Stimulated activated CD4-positive, alpha-beta T cell treated with anti-CD3 and anti-CD28 coated beads, Interleukin-15, amount 100 ng/mL, for 48 hours (primary cell): ENCODE measurements at regions not wholly inside any gene's neighbourhood (a gene's known extent, or its start where the extent isn't known, plus 50 kb on each side); places are given as distances from the start of the nearest gene placed in this dataset.
"Not testable (repeated sequence)": the region's sequence is repeated elsewhere in the genome, so short reads cannot be mapped to it uniquely, and the experiment has no call there.

ENCODE experiments used
- DNase-seq, 2 donors: peaks; one replicate each; pipeline ENCODE4 v3.0.0-alpha.2; 2020; ENCODE audit warnings: low read depth in 2 of 2

DNA sequence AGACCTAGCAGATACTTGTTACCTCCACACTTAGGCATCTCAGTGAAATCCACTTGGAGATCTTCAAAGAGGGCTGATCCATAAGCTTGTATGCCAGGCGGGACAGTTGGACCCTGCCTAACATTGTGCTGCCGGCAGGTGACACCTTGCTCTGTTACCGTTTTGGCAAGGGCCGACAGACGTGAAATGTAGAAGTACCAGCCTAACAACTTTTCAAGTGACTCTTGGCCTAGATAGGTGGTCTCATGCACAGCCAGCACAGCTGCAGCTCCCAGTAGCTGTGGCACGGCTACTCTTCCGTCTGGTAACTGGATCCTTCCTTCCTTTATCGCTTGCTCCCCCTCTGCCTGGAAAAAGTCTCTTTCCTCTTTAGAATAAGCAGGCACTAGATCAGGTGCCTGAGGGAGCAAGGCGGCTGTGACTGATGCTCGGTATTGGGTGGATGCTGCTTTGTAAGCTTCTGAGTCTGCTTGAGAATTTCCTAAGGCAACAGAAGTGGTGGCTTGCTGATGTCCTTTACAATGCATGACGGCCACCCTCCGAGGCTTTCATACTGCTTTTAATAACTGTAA is 713.5 kb downstream of the AMY1C start:
- no peak for DNase-seq

GRCh38 chr1:104466068-104466467 is 716.4 kb downstream of the AMY1C start:
- DNase-seq = no peak

DNA sequence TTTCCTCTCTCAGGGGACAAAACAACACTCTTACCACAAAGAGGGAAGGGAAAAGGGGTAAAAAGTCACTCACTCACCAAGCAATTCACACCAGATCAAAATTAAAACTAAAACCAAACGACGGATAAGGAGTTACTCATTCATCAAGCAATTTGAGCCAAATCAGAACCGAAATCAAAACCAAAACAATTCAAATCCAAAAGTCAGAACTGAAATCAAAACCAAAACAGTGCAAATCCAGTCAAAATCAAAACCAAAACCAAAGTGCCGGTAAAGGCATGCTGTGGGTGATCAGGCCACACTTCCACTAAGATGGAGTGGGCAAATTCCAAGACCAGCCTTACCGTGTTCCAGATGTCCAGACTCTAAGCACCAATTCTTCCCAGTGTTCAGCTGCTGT is 717.9 kb downstream of the AMY1C start:
- DNase-seq = no peak

GRCh38 chr1:104468282-104468681 is 718.6 kb downstream of the AMY1C start:
- DNase-seq = no peak

DNA sequence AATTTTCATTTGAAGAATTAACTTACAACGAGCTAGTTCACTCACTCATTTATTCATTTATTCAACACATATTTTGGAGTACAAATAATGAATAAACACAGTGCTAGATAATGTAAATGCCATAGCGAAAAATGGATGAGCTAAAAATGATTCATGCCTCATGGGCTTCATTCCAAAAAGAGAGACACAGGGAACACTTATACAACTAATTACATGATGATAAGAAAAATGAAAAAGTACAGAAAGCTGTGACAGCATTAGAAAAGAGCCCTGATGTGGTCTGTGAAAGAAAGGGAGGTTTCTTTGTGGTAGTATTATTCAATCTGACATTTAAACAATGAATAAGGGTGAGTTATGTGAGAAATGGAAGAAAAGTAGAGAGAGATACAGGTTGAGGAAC is 726.4 kb downstream of the AMY1C start:
- no peak for DNase-seq

DNA sequence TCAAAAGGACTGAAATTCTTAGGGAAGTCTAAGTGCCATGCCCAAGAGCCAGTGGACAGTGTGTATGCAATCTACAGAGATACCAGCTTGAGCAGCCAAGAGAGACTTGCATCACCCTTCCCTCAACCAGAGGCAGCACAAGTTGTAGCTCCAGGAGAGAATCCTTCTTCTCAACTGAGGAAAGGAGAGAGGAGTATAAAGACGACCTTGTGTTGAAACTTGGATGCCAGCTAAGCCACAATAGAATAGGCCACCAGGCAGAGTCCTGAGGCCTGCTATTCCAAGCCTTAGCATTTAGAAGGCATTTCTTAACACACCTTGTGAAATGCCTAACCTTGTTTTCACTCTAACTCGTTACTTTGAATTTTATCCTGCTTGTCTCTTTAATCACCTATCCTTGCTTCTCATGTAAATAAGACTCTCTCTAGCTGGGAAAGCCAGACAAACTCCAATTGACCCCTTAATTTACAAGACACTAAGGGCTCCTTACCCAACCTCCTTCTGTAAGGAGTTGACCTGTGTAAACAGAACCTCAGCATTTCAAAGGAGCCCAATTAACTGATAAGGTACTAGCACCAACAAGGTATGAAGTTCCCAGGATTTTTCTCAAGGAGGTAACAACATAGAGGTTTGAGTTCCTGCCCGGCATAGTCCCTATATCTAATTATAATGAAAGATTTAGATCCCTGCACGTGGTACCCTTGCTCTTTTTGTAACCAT is 738.8 kb downstream of the AMY1C start:
- no peak for DNase-seq

GRCh38 chr1:104526158-104526795 is 776.6 kb downstream of the AMY1C start:
- no peak for DNase-seq

GRCh38 chr1:104531990-104532389 is 782.3 kb downstream of the AMY1C start:
- DNase-seq = no peak

- DNase-seq = no peak
These were observed 824.9 kb downstream of the AMY1C start for GRCh38 chr1:104574620-104575019.

DNA sequence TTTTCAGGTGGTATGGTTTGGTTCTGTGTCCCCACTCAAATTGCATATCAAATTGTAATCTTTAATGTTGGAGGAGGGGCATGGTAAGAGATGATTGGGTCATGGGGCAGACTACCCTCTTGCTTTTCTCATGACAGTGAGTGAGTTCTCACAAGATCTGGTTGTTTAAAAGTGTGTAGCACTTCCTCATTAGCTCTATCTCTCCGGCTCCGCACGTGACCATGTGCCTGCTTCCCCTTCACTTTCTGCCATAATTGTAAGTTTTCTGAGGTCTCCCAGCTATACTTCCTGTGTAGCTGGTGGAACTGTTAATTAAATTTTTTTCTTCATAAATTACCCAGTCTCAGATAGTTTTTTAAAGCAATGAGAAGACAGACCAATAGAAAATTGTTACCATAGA is 843.2 kb downstream of the AMY1C start:
- no peak for DNase-seq

DNA sequence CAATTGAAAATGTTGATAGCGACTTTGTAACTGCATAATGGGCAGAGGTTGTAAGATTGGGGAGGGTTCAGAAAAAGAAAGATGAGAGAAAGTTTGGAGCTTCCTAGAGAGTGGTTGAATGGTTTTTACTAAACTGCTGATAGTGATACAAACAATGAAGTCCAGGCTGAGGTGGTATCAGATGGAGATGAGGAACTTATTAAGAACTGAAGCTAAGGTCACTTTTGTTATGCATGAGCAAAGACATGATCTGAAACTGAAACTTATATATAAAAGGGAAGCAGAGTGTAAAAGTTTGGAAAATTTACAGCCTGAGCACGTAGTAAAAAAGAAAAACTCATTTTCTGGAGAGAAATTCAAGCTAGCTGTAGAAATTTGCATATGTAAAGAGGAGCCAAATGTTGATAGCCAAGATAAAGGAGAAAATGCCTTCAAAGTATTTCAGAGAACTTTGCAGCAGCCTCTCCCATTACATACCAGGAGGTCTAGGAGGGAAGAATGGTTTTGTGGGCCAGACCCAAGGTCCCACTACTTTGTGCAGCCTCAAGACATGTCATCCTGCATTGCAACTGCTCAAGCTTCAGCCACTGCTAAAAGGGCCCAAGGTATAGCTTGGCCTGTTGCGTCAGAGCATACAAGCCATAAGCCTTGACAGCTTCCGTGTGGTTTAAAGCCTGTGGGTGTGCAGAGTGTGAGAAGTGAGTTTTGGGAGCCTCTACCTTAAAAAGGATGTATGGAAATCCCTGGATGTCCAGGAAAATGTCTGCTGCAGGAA is 843.9 kb downstream of the AMY1C start:
- DNase-seq = no peak

DNA sequence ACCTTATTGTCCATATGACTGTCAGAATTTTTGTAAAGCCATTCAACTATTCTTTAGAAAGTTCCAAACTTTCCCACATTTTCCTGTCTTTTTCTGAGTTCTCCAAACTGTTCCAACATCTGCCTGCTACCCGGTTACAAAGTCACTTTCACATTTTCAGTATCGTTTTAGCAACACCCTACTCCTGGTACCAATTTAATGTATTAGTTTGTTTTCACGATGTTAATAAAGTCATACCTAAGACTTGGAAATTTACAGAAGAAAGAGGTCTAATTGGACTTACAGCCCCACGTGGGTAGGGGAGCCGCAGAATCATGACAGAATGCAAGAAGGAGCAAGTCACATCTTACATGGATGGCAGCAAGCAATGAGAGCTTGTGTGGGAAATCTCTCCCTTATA is 867.8 kb downstream of the AMY1C start:
- DNase-seq = no peak

- no peak for DNase-seq
These were observed 871.5 kb downstream of the AMY1C start for GRCh38 chr1:104621221-104621620.

DNA sequence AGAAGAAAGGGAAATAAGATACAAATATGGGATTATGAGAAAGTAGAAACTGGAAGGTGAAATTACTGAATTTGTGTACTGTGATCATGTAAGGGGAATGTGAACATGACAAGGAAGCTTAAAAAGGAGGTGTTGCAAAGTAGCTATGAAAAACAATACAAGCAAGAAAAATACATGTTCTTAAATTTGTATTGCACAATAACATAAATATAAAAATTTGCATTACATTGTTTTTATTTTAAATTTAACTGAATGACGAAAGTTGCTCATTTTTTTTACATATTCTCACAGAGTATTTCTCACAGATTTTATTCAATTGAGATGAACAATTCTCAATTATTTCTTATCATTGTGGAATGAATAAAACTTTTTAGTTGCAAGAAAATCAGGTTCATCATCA is 874.8 kb downstream of the AMY1C start:
- DNase-seq = no peak

- DNase-seq = no peak
These were observed 879.9 kb downstream of the AMY1C start for GRCh38 chr1:104629589-104629988.

DNA sequence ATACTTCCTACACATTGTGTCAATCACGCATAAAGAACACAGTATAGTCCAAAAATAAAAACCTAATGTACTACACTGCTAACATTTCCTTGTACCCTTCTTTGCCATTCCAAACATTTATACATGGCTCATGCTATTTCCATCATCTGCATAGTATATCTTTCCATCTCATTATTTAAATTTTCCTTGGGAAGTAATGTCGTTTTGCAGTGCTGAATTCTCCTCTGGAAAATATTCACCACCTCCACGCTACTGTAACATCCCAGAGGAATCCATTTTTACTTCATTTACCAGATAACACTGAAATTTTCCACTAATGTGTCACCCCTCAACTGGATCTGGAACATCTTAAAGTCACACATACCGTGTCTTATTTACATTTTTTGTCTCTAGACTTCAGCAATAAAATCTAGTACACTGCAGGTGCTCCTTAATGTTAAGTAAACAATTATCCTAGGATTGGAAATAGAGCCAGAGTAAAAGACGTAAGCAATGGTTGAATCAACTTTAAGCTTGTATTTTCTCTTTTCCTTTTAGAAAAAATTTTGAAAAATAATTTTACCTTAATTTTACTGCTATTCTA is 881.0 kb downstream of the AMY1C start:
- DNase-seq = no peak

GRCh38 chr1:104636581-104636980 is 886.9 kb downstream of the AMY1C start:
- no peak for DNase-seq

GRCh38 chr1:104646233-104646632 is 896.5 kb downstream of the AMY1C start:
- DNase-seq = no peak

DNA sequence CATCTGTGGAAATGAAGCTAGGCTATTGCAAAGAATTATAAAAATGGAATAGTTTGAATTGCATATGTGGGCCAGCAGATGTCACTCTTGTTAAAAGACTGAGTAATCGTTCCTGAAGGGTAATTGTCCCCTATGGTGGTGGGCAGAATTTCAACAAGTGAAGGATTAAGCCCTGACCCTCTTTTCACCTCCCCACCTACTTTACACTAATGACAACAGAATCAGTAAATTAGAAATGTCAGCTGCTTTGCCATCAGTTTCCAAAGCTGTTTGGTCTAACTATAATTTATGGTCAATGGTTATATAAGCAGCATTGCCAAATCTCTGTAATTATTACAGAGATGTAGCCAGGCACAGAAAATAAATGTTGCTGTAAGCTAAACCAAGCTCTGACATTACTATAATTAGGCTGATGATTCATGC is 898.6 kb downstream of the AMY1C start:
- no peak for DNase-seq

DNA sequence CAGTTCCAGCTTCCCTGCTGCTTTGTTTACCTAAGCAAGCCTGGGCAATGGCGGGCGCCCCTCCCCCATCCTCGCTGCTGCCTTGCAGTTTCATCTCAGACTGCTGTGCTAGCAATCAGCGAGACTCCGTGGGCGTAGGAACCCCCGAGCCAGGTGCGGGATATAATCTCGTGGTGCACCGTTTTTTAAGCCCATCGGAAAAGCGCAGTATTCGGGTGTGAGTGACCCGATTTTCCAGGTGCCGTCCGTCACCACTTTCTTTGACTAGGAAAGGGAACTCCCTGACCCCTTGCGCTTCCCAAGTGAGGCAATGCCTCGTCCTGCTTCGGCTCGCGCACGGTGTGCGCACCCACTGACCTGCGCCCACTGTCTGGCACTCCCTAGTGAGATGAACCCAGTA is 914.7 kb downstream of the AMY1C start:
- DNase-seq = not testable (repeated sequence)

DNA sequence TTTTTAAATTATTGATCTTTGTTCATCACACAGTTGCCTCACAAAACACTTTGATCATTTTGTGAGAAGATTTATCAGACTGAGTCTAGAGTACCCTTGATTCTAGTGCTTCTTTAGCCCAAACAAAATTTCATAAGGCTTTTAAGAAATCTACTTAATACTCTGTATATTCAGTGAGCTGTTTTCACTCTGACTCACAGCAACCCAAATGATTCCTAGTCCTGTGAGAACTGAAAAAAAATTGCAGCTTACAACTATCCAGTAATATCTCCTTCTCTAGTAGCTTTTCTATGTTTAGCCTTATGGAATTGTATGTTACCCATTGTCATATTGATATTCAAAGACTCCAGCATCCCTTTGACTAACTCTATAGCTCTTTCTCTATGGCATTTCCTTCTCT is 915.6 kb downstream of the AMY1C start:
- no peak for DNase-seq

GRCh38 chr1:104671684-104672353 is 922.1 kb downstream of the AMY1C start:
- no peak for DNase-seq
